ENCODE measurements at regions not wholly inside any gene's neighbourhood (a gene's known extent, or its start where the extent isn't known, plus 50 kb on each side); places are given as distances from the start of the nearest gene placed in this dataset.
"Not testable (repeated sequence)": the region's sequence is repeated elsewhere in the genome, so short reads cannot be mapped to it uniquely, and the experiment has no call there.

GRCh38 chr14:71240171-71240570 is 332.9 kb downstream of the PCNX1 start:
- no peak for DNase-seq (ENCODE audit: low read depth)

GRCh38 chr14:71240866-71241520 is 333.7 kb downstream of the PCNX1 start:
- no peak for DNase-seq (ENCODE audit: low read depth)

GRCh38 chr14:71242237-71242748 is 335.0 kb downstream of the PCNX1 start:
- DNase-seq (ENCODE audit: low read depth): no peak

DNA sequence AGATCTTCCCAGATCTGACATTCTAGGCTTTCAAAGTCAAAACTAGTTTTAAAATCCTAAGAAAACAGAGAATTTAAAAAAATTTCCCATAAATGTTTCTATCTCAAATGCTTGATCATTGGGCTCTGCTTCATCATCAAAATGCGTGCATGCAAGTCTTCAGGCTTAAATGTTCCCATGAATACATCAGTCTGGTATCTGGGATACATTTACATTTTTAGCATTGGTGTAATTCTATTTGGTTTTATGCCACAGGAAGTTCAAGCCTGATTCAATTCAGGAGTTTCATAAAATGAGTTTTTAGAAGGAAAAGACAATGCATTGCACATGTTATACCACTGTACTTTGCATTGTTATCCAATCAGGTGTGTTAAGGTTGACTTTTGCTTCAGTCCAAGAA is 336.4 kb downstream of the PCNX1 start:
- DNase-seq (ENCODE audit: low read depth): peak; percentile 56

DNA sequence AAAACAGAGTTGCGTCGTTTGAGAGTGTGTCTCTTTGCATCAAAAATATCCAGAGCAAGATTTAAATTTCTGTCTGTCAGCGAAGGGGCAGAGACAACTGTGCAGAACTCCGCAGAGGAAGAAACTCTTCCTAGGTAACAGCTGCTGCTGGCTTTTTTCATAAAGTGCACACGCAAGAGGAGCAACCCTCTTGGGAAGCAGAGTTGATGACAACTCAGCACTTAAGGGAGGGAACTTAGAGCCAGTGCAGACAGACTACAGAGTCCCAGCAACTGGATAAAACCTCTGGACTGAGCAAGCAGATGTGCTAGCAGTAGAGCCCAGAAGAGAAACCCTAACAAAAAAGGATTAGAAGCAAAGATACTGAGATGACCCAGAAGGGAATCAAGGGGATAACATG is 337.1 kb downstream of the PCNX1 start:
- DNase-seq (ENCODE audit: low read depth): no peak

DNA sequence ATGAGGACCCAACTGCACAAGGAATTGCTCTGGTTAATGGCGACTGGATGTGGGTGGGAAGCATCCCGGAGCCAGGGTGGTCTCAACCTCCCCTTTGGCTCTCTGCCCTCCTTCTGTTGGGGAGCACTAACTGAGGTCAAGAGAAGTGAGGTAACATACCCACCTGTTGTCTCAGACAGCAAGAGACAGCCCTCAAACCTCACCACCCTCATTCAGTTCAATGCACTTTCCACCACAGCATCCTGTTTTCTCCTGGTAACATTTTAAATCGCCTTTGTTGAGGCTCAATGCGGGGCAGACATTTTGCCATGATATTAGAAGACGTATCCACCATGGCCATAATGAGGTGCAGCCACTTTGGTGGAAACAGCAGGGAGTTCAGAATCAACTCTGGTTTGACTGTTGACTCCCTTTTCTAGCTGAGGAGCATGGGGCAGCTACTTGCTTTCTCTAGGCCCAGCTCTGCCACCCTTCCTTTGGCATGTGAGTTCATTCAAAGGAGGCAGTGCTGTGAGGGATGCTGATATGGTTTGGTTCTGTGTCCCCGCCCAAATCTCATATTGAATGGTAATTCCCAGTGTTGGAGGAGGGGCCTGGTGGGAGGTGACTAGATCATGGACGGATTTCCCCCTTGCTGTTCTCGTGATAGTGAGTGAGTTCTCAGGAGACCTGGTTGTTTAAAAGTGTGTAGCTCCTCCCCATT is 338.6 kb downstream of the PCNX1 start:
- no peak for DNase-seq (ENCODE audit: low read depth)

DNA sequence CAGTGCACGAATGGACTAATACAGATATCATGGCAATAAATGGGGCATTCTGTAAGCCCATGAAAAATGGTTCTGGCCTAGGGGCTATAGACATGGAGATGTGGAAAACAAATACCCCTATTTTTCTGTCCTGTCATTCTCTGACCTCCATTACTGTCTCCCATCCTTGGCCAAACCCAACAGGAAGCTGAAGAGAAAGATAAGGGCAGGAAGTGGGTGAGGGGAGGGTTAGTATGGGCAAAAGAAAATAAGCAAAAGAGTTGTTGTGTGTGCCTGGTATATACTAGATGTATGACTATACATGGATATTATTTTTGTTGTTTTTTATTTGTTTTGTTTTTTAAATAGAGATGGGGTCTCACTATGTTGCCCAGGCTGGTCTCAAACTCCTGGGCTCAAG is 339.3 kb downstream of the PCNX1 start:
- no peak for DNase-seq (ENCODE audit: low read depth)

GRCh38 chr14:71247106-71247505 is 339.8 kb downstream of the PCNX1 start:
- no peak for DNase-seq (ENCODE audit: low read depth)

GRCh38 chr14:71248194-71248593 is 340.9 kb downstream of the PCNX1 start:
- peak; percentile 22 for DNase-seq (ENCODE audit: low read depth)

DNA sequence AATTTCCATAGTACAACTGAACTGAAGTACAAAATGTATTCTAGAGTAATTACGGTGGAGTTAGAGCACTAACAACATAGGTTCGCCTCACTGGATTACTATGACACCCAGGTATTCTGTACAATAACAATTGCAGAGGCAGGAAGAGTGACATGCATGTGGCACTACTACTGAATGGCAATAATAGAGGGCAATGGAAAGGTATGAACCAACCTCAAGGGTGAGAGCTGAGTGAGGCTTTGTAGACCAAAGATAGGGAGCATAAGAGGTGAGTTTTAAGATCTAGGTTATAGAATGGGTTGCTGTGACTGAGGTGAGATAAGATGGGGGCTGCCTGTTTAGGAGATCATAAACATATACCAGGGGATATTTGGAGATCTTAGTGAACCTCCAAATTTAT is 343.1 kb downstream of the PCNX1 start:
- DNase-seq (ENCODE audit: low read depth): no peak

DNA sequence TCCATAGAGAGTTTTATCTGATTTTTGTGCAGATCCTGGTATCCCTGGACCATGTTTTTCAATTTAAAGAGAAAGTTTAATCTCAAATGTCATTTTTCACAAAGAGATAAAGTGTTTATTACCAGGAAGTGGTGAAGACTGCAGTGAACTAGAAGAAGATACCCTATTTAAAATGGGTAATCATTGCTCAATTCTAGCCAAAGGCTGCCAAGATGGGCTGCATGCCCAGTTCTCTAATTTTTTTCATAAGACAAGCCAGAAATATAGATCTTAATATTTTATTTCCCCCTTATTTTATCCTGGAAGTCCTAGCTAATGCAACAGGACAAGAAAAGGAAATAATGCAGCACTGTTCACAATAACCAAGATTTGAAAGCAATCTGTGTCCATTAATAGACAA is 343.5 kb downstream of the PCNX1 start:
- peak; percentile 60 for DNase-seq (ENCODE audit: low read depth)

DNA sequence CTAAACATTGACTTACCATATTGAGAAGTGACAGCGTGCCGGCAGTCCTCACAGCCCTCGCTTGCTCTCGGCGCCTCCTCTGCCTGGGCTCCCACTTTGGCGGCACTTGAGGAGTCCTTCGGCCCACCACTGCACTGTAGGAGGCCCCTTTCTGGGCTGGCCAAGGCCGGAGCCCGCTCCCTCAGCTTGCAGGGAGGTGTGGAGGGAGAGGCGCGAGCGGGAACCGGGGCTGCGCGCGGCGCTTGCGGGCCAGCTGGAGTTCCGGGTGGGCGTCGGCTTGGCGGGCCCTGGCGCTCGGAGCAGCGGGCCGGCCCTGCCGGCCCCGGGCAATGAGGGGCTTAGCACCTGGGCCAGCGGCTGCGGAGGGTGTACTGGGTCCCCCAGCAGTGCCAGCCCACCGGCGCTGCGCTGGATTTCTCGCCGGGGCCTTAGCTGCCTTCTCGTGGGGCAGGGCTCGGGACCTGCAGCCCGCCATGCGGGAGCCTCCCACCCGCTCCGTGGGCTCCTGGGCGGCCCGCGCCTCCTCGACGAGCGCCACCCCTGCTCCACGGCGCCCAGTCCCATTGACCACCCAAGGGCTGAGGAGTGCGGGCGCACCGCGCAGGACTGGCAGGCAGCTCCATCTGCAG is 346.9 kb downstream of the PCNX1 start:
- not testable (repeated sequence) for DNase-seq (ENCODE audit: low read depth)

DNA sequence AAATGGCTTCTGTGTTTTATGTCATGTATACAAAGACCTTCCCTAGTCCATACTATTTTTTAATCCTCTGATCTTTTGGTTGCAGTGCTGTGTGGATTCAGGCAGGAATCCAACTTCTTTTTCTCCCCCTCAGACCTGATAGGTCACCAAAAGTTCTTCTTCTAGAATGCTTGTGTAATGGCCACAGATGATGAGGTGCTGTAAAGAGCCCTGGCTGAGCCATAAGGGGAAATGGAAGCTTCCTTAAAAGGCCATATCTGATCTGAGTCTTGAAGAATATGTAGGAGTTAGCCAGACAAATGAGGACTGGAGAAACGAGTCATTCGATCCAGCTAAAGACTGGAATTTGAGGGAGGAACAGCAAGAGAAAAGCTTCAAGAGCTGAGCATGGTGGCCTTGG is 353.9 kb downstream of the PCNX1 start:
- DNase-seq (ENCODE audit: low read depth): no peak

DNA sequence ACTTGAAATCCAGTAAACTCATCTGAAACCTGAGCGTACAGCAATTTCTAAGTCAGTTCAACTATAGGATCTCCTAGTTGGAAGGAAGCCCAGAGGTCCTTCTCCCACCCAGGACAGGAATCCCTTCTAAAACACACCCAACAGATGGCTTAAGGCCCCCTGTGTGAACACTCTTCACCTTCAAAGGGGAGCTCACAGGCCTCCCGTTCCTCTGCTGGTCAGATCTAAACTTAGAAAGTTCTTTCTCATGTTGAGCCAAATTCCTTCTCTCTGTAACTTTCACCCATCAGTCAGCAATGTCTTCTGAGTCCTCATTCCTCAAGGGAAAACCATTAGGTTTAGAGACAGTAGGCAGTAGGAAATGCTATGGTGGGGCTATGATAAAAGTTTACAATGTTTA is 355.2 kb downstream of the PCNX1 start:
- no peak for DNase-seq (ENCODE audit: low read depth)

DNA sequence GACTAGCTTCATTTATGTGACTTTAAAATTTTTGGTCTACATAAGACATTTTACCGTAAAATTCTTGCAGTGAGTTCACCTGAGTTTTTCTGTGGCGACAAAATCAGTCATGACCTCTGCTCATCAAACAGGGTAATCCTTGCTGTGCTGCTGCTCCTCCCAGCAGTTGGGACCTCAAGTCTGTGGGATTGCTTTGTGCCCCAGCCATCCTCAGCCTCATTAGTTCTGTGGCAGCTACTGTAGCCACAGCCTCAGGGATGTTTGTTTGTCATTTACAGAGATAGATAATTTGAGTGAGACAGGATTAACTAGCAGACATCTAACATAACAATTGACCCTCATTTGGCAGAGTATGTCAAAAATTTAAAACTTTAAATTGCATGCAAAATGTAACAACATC is 357.0 kb downstream of the PCNX1 start:
- no peak for DNase-seq (ENCODE audit: low read depth)

DNA sequence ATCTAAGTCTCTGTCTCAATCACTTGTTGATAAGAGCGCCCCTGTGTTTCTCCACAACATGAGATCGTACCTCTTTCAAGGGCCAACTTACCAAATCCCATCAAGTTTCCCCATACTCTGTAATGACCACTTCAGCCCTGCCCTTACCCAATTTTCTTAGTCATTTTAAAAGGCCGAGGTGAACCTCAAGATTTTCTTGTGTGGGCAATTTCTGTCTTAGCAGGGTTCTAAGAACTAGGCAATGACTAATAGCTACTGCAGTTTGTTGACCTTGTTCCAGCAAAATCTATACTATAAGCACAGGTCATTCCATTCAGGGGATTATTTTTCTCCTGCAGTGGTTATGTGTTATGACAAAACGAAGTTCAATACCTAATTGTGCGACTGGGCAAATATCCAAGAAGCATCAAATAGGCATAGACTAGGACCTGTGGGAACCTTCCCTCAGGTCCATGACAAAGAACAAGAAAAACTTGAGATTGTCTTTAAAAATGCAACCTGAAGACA is 359.8 kb downstream of the PCNX1 start:
- DNase-seq (ENCODE audit: low read depth): peak; percentile 21

GRCh38 chr14:71267691-71268090 is 360.4 kb downstream of the PCNX1 start:
- no peak for DNase-seq (ENCODE audit: low read depth)

DNA sequence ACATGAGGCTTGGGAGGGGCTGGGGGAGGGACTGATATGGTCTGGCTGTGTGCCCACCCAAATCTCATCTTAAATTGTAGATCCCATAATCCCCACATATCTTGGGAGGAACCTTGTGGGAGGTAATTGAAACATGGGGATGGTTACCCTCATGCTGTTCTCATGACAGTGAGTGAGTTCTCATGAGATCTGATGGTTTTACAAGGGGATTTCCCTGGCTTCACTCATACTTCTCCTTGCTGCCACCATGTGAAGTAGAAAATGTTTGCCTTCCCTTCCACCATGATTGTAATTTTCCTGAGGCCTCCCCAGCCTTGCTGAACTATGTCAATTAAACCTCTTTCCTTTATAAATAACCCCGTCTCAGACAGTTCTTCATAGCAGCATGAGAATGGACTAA is 362.9 kb downstream of the PCNX1 start:
- no peak for DNase-seq (ENCODE audit: low read depth)

DNA sequence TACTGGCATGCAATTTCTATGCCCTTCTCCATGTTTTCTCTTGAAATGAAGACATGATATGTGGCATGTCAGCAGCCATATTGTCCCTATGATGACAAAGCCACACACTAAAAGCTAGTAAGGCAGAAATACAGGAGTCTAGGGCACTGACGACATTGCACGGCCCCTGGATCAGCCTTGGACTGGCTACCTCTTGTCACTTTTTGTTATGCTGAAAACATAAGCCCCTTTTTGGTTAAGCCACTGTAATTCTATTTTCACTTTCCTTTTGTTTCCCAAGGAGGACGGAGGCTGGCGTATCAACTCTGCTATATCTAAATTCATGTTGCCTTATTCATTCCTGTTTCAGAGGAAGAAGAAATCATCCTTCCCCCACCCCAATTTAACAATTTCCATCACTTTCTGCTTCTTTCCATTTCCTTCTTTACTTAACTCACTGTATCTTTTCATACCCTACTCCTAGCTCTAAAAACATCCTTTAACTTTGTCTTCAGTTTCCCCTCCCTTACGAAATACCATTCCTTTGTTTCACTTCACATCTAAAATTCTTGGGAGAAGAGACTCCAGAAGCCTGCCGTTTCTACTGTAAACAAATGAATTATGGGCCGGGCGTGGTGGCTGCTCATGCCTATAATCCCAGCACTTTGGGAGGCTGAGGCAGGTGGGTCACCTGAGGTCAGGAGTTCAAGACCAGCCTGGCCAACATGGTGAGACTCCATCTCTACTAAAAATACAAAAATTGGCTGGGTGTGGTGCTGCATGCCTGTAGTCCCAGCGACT is 364.1 kb downstream of the PCNX1 start:
- no peak for DNase-seq (ENCODE audit: low read depth)

DNA sequence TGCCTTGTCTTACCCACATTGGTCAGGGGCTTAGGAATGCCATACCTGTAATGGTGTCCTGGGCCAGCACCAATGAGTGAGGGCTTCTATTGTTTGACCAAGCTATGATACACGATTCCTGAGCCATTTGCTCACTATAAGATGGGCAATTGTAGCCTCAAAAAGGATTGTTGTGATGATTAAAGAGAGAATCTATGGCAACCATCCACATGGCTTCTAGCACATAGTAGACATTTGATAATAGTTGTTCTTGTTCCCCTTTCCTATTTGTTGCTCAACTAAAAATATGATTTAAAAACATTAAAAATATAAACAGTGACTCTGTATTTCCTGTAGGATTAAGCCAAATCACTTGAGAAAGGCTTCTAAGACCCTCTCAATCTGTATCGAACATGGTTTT is 366.1 kb downstream of the PCNX1 start:
- DNase-seq (ENCODE audit: low read depth): no peak

- DNase-seq (ENCODE audit: low read depth): no peak
Observed at GRCh38 chr14:71284048-71284447, 376.8 kb downstream of the PCNX1 start.

- DNase-seq (ENCODE audit: low read depth): no peak
Observed at GRCh38 chr14:71286126-71286525, 378.9 kb downstream of the PCNX1 start.
